ENCODE measurements at regions not wholly inside any gene's neighbourhood (a gene's known extent, or its start where the extent isn't known, plus 50 kb on each side); places are given as distances from the start of the nearest gene placed in this dataset.

GRCh38 chr4:155005395-155006090 lies 202.9 kb upstream of the NPY2R start:
- H3K27ac ChIP-seq = no peak overlapping the region
- ATAC-seq (no peak), DNase-seq (no peak)
- in situ Hi-C loops (cut with MboI; ENCODE audit: low sequenced_read_pairs in 4 of 4) (no loop called here), intact Hi-C loops (cut with DNase I; ENCODE audit: low total_unique reads) (no loop called here)
- TF ChIP-seq POLR2A (IDR thresholded peaks at IDR 0.05) = no peak
- no peak for TF ChIP-seq CTCF (IDR thresholded peaks at IDR 0.05 in 4 of 5, conservative IDR thresholded peaks at IDR 0.05 in 1 of 5)
- H3K4me3 ChIP-seq = no peak overlapping the region
- no peaks in the 10 kb centered on the region for H3K36me3 ChIP-seq
- no peaks in the 10 kb centered on the region for H3K9me3 ChIP-seq
- H3K4me1 ChIP-seq = no peaks in the 10 kb centered on the region
- H3K27me3 ChIP-seq = no peaks in the 10 kb centered on the region

GRCh38 chr4:155007660-155008176 lies 200.7 kb upstream of the NPY2R start:
- Histone ChIP-seq H3K4me1 (no peaks in the 10 kb centered on the region), H3K9me3 (no peaks in the 10 kb centered on the region), H3K36me3 (no peaks in the 10 kb centered on the region), H3K4me3 (no peak overlapping the region), H3K27ac (no peak overlapping the region), H3K27me3 (no peaks in the 10 kb centered on the region)
- TF ChIP-seq CTCF (IDR thresholded peaks at IDR 0.05 in 4 of 5, conservative IDR thresholded peaks at IDR 0.05 in 1 of 5) = no peak
- TF ChIP-seq POLR2A (IDR thresholded peaks at IDR 0.05) = no peak
- ATAC-seq = no peak
- intact Hi-C loops (cut with DNase I; ENCODE audit: low total_unique reads) = no loop called here
- DNase-seq = no peak
- in situ Hi-C loops (cut with MboI; ENCODE audit: low sequenced_read_pairs in 4 of 4) = no loop called here

GRCh38 chr4:155008389-155008788 lies 200.0 kb upstream of the NPY2R start:
- H3K27ac ChIP-seq = no peak overlapping the region
- intact Hi-C loops (cut with DNase I; ENCODE audit: low total_unique reads) (no loop called here), in situ Hi-C loops (cut with MboI; ENCODE audit: low sequenced_read_pairs in 4 of 4) (no loop called here)
- H3K4me3 ChIP-seq = no peak overlapping the region
- DNase-seq (no peak), ATAC-seq (no peak)
- H3K9me3 ChIP-seq = no peaks in the 10 kb centered on the region
- H3K27me3 ChIP-seq = no peaks in the 10 kb centered on the region
- TF ChIP-seq POLR2A (IDR thresholded peaks at IDR 0.05) = no peak
- TF ChIP-seq CTCF (IDR thresholded peaks at IDR 0.05 in 4 of 5, conservative IDR thresholded peaks at IDR 0.05 in 1 of 5) = no peak
- H3K4me1 ChIP-seq = no peaks in the 10 kb centered on the region
- no peaks in the 10 kb centered on the region for H3K36me3 ChIP-seq

GRCh38 chr4:155009288-155009687 lies 199.1 kb upstream of the NPY2R start:
- H3K36me3 ChIP-seq = no peaks in the 10 kb centered on the region
- ATAC-seq = no peak
- H3K27me3 ChIP-seq = no peaks in the 10 kb centered on the region
- in situ Hi-C loops (cut with MboI; ENCODE audit: low sequenced_read_pairs in 4 of 4) = no loop called here
- no peak overlapping the region for H3K27ac ChIP-seq
- no peaks in the 10 kb centered on the region for H3K4me1 ChIP-seq
- H3K9me3 ChIP-seq = no peaks in the 10 kb centered on the region
- intact Hi-C loops (cut with DNase I; ENCODE audit: low total_unique reads) = no loop called here
- TF ChIP-seq CTCF (IDR thresholded peaks at IDR 0.05 in 4 of 5, conservative IDR thresholded peaks at IDR 0.05 in 1 of 5) (no peak), POLR2A (IDR thresholded peaks at IDR 0.05) (no peak)
- no peak for DNase-seq
- H3K4me3 ChIP-seq = no peak overlapping the region

- in situ Hi-C loops (cut with MboI; ENCODE audit: low sequenced_read_pairs in 4 of 4) (no loop called here), intact Hi-C loops (cut with DNase I; ENCODE audit: low total_unique reads) (no loop called here)
- ATAC-seq (no peak), DNase-seq (no peak)
- H3K27me3 ChIP-seq = no peaks in the 10 kb centered on the region
- no peaks in the 10 kb centered on the region for H3K36me3 ChIP-seq
- H3K4me1 ChIP-seq = no peaks in the 10 kb centered on the region
- TF ChIP-seq POLR2A (IDR thresholded peaks at IDR 0.05) (no peak), CTCF (IDR thresholded peaks at IDR 0.05 in 4 of 5, conservative IDR thresholded peaks at IDR 0.05 in 1 of 5) (no peak)
- H3K9me3 ChIP-seq = no peaks in the 10 kb centered on the region
- no peak overlapping the region for H3K27ac ChIP-seq
- H3K4me3 ChIP-seq = no peak overlapping the region
Measured at GRCh38 chr4:155010376-155010775, 198.1 kb upstream of the NPY2R start.

All from gastrocnemius medialis (tissue), 4 donors.